Mesendoderm (in vitro differentiated cells): ENCODE measurements at regions not wholly inside any gene's neighbourhood (a gene's known extent, or its start where the extent isn't known, plus 50 kb on each side); places are given as distances from the start of the nearest gene placed in this dataset.

Source experiments
- DNase-seq: peaks from one replicate; pipeline ENCODE4 v3.0.0; 2013
- H2AK5ac ChIP-seq: 2 replicates; pipeline ENCODE4 v1.6.1; 2013; ENCODE audit warnings: low read length, inconsistent platforms
- H2BK120ac ChIP-seq: 2 replicates; pipeline ENCODE4 v1.6.1; 2013; ENCODE audit warnings: low read depth, mild to moderate bottlenecking, low read length, moderate library complexity, mixed read lengths
- H2BK15ac ChIP-seq: replicated peaks from 2 replicates; pipeline ENCODE4 v1.6.1; 2013; ENCODE audit warnings: low read depth, mild to moderate bottlenecking, moderate library complexity
- H2BK5ac ChIP-seq: 2 replicates; pipeline ENCODE4 v1.6.1; 2013; ENCODE audit warnings: low read length, inconsistent platforms
- H3K18ac ChIP-seq: 2 replicates; pipeline ENCODE4 v1.6.1; 2013; ENCODE audit warnings: mild to moderate bottlenecking, low read length, mixed read lengths
- H3K23ac ChIP-seq: one replicate; pipeline ENCODE4 v1.6.1; 2013; ENCODE audit warnings: low read length
- H3K27ac ChIP-seq: 2 replicates; pipeline ENCODE4 v1.5.1; 2013; ENCODE audit warnings: low read depth, mild to moderate bottlenecking, inconsistent platforms, low read length, moderate library complexity
- H3K27me3 ChIP-seq: 2 replicates; pipeline ENCODE4 v1.6.1; 2013; ENCODE audit warnings: low read length, control low read depth, mild to moderate bottlenecking, inconsistent platforms; ENCODE audit not compliant: insufficient read depth, poor library complexity
- H3K36me3 ChIP-seq: 2 replicates; pipeline ENCODE4 v1.6.1; 2013; ENCODE audit warnings: low read length, inconsistent platforms; ENCODE audit not compliant: control insufficient read depth, insufficient read depth
- H3K4ac ChIP-seq: one replicate; pipeline ENCODE4 v1.6.1; 2013; ENCODE audit warnings: low read depth, mild to moderate bottlenecking, low read length, moderate library complexity
- H3K4me1 ChIP-seq: 2 replicates; pipeline ENCODE4 v1.6.1; 2013; ENCODE audit warnings: low read depth, low read length, inconsistent platforms; ENCODE audit not compliant: control insufficient read depth
- H3K4me2 ChIP-seq: 2 replicates; pipeline ENCODE4 v1.6.1; 2013; ENCODE audit warnings: low read length
- H3K4me3 ChIP-seq: 2 replicates; pipeline ENCODE4 v1.5.1; 2013; ENCODE audit warnings: mild to moderate bottlenecking, low read length
- H3K56ac ChIP-seq: one replicate; pipeline ENCODE4 v1.6.1; 2013; ENCODE audit warnings: low read length
- H3K79me1 ChIP-seq: 2 replicates; pipeline ENCODE4 v1.6.1; 2013; ENCODE audit warnings: low read length, inconsistent platforms
- H3K79me2 ChIP-seq: 2 replicates; pipeline ENCODE4 v1.6.1; 2013; ENCODE audit warnings: mild to moderate bottlenecking, low read length; ENCODE audit not compliant: control insufficient read depth, insufficient read depth
- H3K9ac ChIP-seq: 2 replicates; pipeline ENCODE4 v1.6.1; 2013; ENCODE audit warnings: low read length, inconsistent platforms
- H4K5ac ChIP-seq: one replicate; pipeline ENCODE4 v1.6.1; 2013; ENCODE audit warnings: low read length
- H4K8ac ChIP-seq: one replicate; pipeline ENCODE4 v1.6.1; 2013; ENCODE audit warnings: low read depth, mild to moderate bottlenecking, control low read depth, low read length, moderate library complexity
- WGBS: extraction: QIAGEN DNeasy Blood & Tissue Kit; methylation state at CpG from one replicate; pipeline ENCODE4 v1.1.7; 2013; ENCODE audit warnings: low lambda C conversion rate, missing lambda C conversion rate; ENCODE audit not compliant: insufficient coverage; ENCODE audit errors: extremely low coverage; 5-methylcytosine and 5-hydroxymethylcytosine counted together

- Histone ChIP-seq H3K27me3 (no peaks in the 10 kb centered on the region), H2AK5ac (peak overlapping the region; percentile 87), H3K4me3 (no peak overlapping the region), H3K23ac (peak overlapping the region; percentile 90), H3K79me1 (no peaks in the 10 kb centered on the region), H3K9ac (peak overlapping the region; percentile 24), H4K8ac (no peak overlapping the region), H3K79me2 (no peaks in the 10 kb centered on the region), H3K4me2 (no peak overlapping the region), H2BK5ac (peak overlapping the region; percentile 98), H3K4me1 (peaks cover 26% of the 10 kb centered on the region), H3K36me3 (no peaks in the 10 kb centered on the region), H3K18ac (peak overlapping the region; percentile 4), H3K4ac (peak overlapping the region; percentile 95), H3K56ac (peak overlapping the region; percentile 82), H4K5ac (no peak overlapping the region), H3K27ac (peak overlapping the region; percentile 86), H2BK120ac (no peak overlapping the region), H2BK15ac (no peak overlapping the region)
- no peak for DNase-seq
- WGBS: no CpG with 5 or more reads among the region's 17 CpGs
These were observed 80.3 kb upstream of the AFDN start for GRCh38 chr6:167746390-167746907.

GRCh38 chr6:167746975-167747374 is 79.7 kb upstream of the AFDN start:
- Histone ChIP-seq H3K4ac (no peak overlapping the region), H3K4me3 (no peak overlapping the region), H3K9ac (no peak overlapping the region), H3K79me1 (no peaks in the 10 kb centered on the region), H3K23ac (no peak overlapping the region), H2BK15ac (no peak overlapping the region), H3K56ac (peak overlapping the region; percentile 59), H3K27ac (no peak overlapping the region), H2BK120ac (no peak overlapping the region), H2AK5ac (peak overlapping the region; percentile 0), H3K4me2 (no peak overlapping the region), H3K18ac (no peak overlapping the region), H3K79me2 (no peaks in the 10 kb centered on the region), H4K5ac (no peak overlapping the region), H3K27me3 (no peaks in the 10 kb centered on the region), H3K4me1 (peaks cover 26% of the 10 kb centered on the region), H3K36me3 (no peaks in the 10 kb centered on the region), H4K8ac (no peak overlapping the region), H2BK5ac (peak overlapping the region; percentile 84)
- DNase-seq: peak; percentile 28
- WGBS: no CpG with 5 or more reads among the region's 9 CpGs

GRCh38 chr6:167747645-167748044 is 79.1 kb upstream of the AFDN start:
- no peak for DNase-seq
- Histone ChIP-seq H4K5ac (no peak overlapping the region), H2BK5ac (peak overlapping the region; percentile 43), H2BK120ac (no peak overlapping the region), H3K23ac (no peak overlapping the region), H3K4ac (no peak overlapping the region), H3K9ac (no peak overlapping the region), H3K79me2 (no peaks in the 10 kb centered on the region), H3K79me1 (no peaks in the 10 kb centered on the region), H3K56ac (peak overlapping the region; percentile 69), H4K8ac (no peak overlapping the region), H3K4me2 (no peak overlapping the region), H3K4me1 (peaks cover 26% of the 10 kb centered on the region), H3K27me3 (no peaks in the 10 kb centered on the region), H2AK5ac (peak overlapping the region; percentile 95), H3K36me3 (no peaks in the 10 kb centered on the region), H3K4me3 (no peak overlapping the region), H2BK15ac (no peak overlapping the region), H3K18ac (peak overlapping the region; percentile 0), H3K27ac (no peak overlapping the region)
- WGBS: no CpG with 5 or more reads among the region's 5 CpGs

GRCh38 chr6:167748046-167748445 is 78.7 kb upstream of the AFDN start:
- Histone ChIP-seq H3K4me3 (no peak overlapping the region), H3K79me2 (no peaks in the 10 kb centered on the region), H3K79me1 (no peaks in the 10 kb centered on the region), H3K23ac (no peak overlapping the region), H3K4me1 (peaks cover 24% of the 10 kb centered on the region), H2BK15ac (no peak overlapping the region), H2BK5ac (peak overlapping the region; percentile 43), H4K5ac (no peak overlapping the region), H4K8ac (no peak overlapping the region), H3K56ac (peak overlapping the region; percentile 69), H3K27ac (no peak overlapping the region), H3K36me3 (no peaks in the 10 kb centered on the region), H2AK5ac (peak overlapping the region; percentile 95), H3K4me2 (no peak overlapping the region), H3K27me3 (no peaks in the 10 kb centered on the region), H2BK120ac (no peak overlapping the region), H3K9ac (no peak overlapping the region), H3K18ac (peak overlapping the region; percentile 0), H3K4ac (no peak overlapping the region)
- WGBS: no CpG with 5 or more reads among the region's 11 CpGs
- DNase-seq: no peak

DNA sequence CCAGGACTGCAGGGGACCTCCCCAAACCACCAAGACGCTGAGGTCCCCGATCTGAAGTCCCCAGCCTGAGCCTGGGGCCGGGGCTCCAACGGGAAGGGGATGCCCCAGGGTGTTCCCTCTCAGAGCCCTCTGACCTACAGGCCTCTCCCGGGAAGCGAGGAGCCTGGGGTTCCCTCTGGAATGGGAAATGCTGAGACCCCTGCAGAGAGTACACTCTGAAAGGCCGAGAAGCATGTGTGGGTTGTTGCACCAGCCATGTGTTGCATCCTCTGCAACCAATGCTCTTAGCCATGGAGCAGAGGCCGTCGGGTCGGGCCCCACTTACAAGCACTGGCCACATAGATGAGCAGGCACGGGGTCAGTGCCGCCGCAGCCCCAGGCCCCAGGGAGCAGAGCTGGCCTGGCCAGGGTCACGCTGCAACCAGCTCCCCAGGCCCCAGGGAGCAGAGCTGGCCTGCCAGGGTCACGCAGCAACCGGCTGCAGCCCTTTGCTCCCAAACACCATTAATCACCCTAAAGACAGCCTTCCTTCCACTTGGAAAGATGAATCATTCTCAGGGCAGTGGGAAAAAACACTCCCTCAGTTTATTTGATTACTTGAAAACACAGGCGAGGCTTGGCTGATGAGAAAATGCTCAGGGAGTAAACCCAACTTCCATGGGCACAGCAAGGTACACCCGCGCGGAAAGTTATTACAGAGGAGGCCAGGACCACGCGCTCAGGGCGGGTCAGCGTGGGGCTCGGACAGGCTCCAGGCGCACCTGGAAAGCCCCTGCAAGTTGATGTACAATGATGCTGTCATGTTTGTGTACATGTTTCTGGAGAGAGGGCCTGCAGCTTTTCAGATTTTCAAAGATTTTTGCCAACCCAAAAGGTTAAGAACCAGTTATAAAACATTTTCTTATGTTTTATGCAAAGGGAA is 78.0 kb upstream of the AFDN start:
- H4K5ac ChIP-seq: no peak overlapping the region
- peak overlapping the region; percentile 43 for H2BK5ac ChIP-seq
- peaks cover 23% of the 10 kb centered on the region for H3K4me1 ChIP-seq
- H2AK5ac ChIP-seq: peak overlapping the region; percentile 46
- no peak overlapping the region for H2BK120ac ChIP-seq
- no peak overlapping the region for H3K23ac ChIP-seq
- no peak overlapping the region for H3K9ac ChIP-seq
- H3K18ac ChIP-seq: peak overlapping the region; percentile 13
- H3K79me1 ChIP-seq: no peaks in the 10 kb centered on the region
- H3K36me3 ChIP-seq: no peaks in the 10 kb centered on the region
- H3K4me3 ChIP-seq: no peak overlapping the region
- DNase-seq: no peak
- H3K56ac ChIP-seq: peak overlapping the region; percentile 69
- no peak overlapping the region for H3K27ac ChIP-seq
- H3K79me2 ChIP-seq: no peaks in the 10 kb centered on the region
- no CpG with 5 or more reads among the region's 26 CpGs for WGBS
- H3K27me3 ChIP-seq: no peaks in the 10 kb centered on the region
- no peak overlapping the region for H3K4ac ChIP-seq
- no peak overlapping the region for H2BK15ac ChIP-seq
- no peak overlapping the region for H4K8ac ChIP-seq
- no peak overlapping the region for H3K4me2 ChIP-seq
